Neural cell (in vitro differentiated cells): ENCODE measurements at regions not wholly inside any gene's neighbourhood (a gene's known extent, or its start where the extent isn't known, plus 50 kb on each side); places are given as distances from the start of the nearest gene placed in this dataset.

Experiments used
- EP300 ChIP-seq: fragments of 450-650 bp; conservative IDR thresholded peaks from 2 replicates; pipeline ENCODE4 v1.6.1; 2014; ENCODE audit warnings: antibody characterized with exemption, mild to moderate bottlenecking, moderate library complexity; ENCODE audit not compliant: poor library complexity, severe bottlenecking
- EZH2 ChIP-seq: fragments of 200-600, 300-800 bp; shearing (Covaris generic), sonication (generic); IDR thresholded peaks from 2 replicates; pipeline ENCODE4 v1.6.1; 2014; ENCODE audit warnings: antibody characterized with exemption, low read length, borderline replicate concordance, mild to moderate bottlenecking; ENCODE audit not compliant: insufficient read depth, poor library complexity, severe bottlenecking
- POLR2AphosphoS5 ChIP-seq: IDR thresholded peaks from 2 replicates; pipeline ENCODE4 v1.6.1; 2012
- RAD21 ChIP-seq: fragments of 450-650 bp; conservative IDR thresholded peaks from 2 replicates; pipeline ENCODE4 v1.6.1; 2014; ENCODE audit warnings: antibody characterized with exemption, mild to moderate bottlenecking, moderate library complexity
- REST ChIP-seq: IDR thresholded peaks from 2 replicates; pipeline ENCODE4 v1.6.1; 2012; ENCODE audit warnings: borderline replicate concordance
- SMC3 ChIP-seq: fragments of 450-650 bp; conservative IDR thresholded peaks from 2 replicates; pipeline ENCODE4 v1.6.1; 2014; ENCODE audit warnings: antibody characterized with exemption, mild to moderate bottlenecking, moderate library complexity; ENCODE audit not compliant: poor library complexity
- TAF1 ChIP-seq: IDR thresholded peaks from 2 replicates; pipeline ENCODE4 v1.6.1; 2012; ENCODE audit warnings: low read depth
- TF ChIP-seq, protein P1 (sequence below): fragments of 450-650 bp; IDR thresholded peaks from 2 replicates; pipeline ENCODE4 v1.5.1; 2014; ENCODE audit warnings: antibody characterized with exemption, mild to moderate bottlenecking, moderate library complexity; ENCODE audit not compliant: poor library complexity, severe bottlenecking

GRCh38 chr20:48339986-48340882 is 487.6 kb downstream of the PREX1 start:
- TF ChIP-seq, protein P1, sequence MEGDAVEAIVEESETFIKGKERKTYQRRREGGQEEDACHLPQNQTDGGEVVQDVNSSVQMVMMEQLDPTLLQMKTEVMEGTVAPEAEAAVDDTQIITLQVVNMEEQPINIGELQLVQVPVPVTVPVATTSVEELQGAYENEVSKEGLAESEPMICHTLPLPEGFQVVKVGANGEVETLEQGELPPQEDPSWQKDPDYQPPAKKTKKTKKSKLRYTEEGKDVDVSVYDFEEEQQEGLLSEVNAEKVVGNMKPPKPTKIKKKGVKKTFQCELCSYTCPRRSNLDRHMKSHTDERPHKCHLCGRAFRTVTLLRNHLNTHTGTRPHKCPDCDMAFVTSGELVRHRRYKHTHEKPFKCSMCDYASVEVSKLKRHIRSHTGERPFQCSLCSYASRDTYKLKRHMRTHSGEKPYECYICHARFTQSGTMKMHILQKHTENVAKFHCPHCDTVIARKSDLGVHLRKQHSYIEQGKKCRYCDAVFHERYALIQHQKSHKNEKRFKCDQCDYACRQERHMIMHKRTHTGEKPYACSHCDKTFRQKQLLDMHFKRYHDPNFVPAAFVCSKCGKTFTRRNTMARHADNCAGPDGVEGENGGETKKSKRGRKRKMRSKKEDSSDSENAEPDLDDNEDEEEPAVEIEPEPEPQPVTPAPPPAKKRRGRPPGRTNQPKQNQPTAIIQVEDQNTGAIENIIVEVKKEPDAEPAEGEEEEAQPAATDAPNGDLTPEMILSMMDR = no peak
- TF ChIP-seq POLR2AphosphoS5 (no peak), EZH2 (no peak), REST (no peak), SMC3 (no peak), TAF1 (no peak), RAD21 (no peak), EP300 (no peak)
